Neural cell (in vitro differentiated cells): ENCODE measurements at regions not wholly inside any gene's neighbourhood (a gene's known extent, or its start where the extent isn't known, plus 50 kb on each side); places are given as distances from the start of the nearest gene placed in this dataset.

Experiments
- CTCF ChIP-seq: fragments of 450-650 bp; IDR thresholded peaks from 2 replicates; pipeline ENCODE4 v1.5.1; 2014; ENCODE audit warnings: antibody characterized with exemption, mild to moderate bottlenecking, moderate library complexity; ENCODE audit not compliant: poor library complexity, severe bottlenecking
- EP300 ChIP-seq: fragments of 450-650 bp; conservative IDR thresholded peaks from 2 replicates; pipeline ENCODE4 v1.6.1; 2014; ENCODE audit warnings: antibody characterized with exemption, mild to moderate bottlenecking, moderate library complexity; ENCODE audit not compliant: poor library complexity, severe bottlenecking
- EZH2 ChIP-seq: fragments of 200-600, 300-800 bp; shearing (Covaris generic), sonication (generic); IDR thresholded peaks from 2 replicates; pipeline ENCODE4 v1.6.1; 2014; ENCODE audit warnings: antibody characterized with exemption, low read length, borderline replicate concordance, mild to moderate bottlenecking; ENCODE audit not compliant: insufficient read depth, poor library complexity, severe bottlenecking
- POLR2AphosphoS5 ChIP-seq: IDR thresholded peaks from 2 replicates; pipeline ENCODE4 v1.6.1; 2012
- TAF1 ChIP-seq: IDR thresholded peaks from 2 replicates; pipeline ENCODE4 v1.6.1; 2012; ENCODE audit warnings: low read depth

- TF ChIP-seq EZH2 (no peak), CTCF (no peak), TAF1 (no peak), EP300 (no peak), POLR2AphosphoS5 (no peak)
Observed at GRCh38 chr11:15523543-15523942, 408.8 kb downstream of the INSC start.
